Smooth muscle cell (in vitro differentiated cells): ENCODE measurements at regions not wholly inside any gene's neighbourhood (a gene's known extent, or its start where the extent isn't known, plus 50 kb on each side); places are given as distances from the start of the nearest gene placed in this dataset.

Experiments
- DNase-seq: peaks from one replicate; lab custom pipeline; 2025; ENCODE audit not compliant: unreplicated experiment; lab: John Stamatoyannopoulos, UW
- H2AFZ ChIP-seq: fragments of 200-600 bp; sonication (generic); 2 replicates; pipeline ENCODE4 v1.6.0; 2016; ENCODE audit warnings: antibody characterized with exemption, low read depth, mild to moderate bottlenecking
- H3F3A ChIP-seq: fragments of 200-600 bp; sonication (generic); 2 replicates; pipeline ENCODE4 v1.6.0; 2017; ENCODE audit warnings: antibody characterized with exemption, low read depth
- H3K27ac ChIP-seq: fragments of 200-600 bp; sonication (generic); 2 replicates; pipeline ENCODE4 v1.5.1; 2016; ENCODE audit warnings: low read depth, mild to moderate bottlenecking
- H3K27me3 ChIP-seq: fragments of 200-600 bp; sonication (generic); 2 replicates; pipeline ENCODE4 v1.6.1; 2016; ENCODE audit warnings: low read depth, mild to moderate bottlenecking
- H3K36me3 ChIP-seq: fragments of 200-600 bp; sonication (generic); 2 replicates; pipeline ENCODE4 v1.5.1; 2016; ENCODE audit warnings: low read depth
- H3K4me1 ChIP-seq: fragments of 200-600 bp; sonication (generic); 2 replicates; pipeline ENCODE4 v1.5.1; 2016; ENCODE audit warnings: low read depth
- H3K4me2 ChIP-seq: fragments of 200-600 bp; sonication (generic); 2 replicates; pipeline ENCODE4 v1.6.0; 2016; ENCODE audit warnings: mild to moderate bottlenecking
- H3K4me3 ChIP-seq: fragments of 200-600 bp; sonication (generic); 2 replicates; pipeline ENCODE4 v1.5.1; 2016; ENCODE audit warnings: mild to moderate bottlenecking
- H3K79me2 ChIP-seq: fragments of 200-600 bp; sonication (generic); 2 replicates; pipeline ENCODE4 v1.6.0; 2016; ENCODE audit warnings: low read depth, mild to moderate bottlenecking
- H3K9ac ChIP-seq: fragments of 200-600 bp; sonication (generic); 2 replicates; pipeline ENCODE4 v1.6.0; 2016; ENCODE audit warnings: low read depth
- H3K9me3 ChIP-seq: fragments of 200-600 bp; sonication (generic); replicated peaks from 2 replicates; pipeline ENCODE4 v1.5.1; 2016; ENCODE audit warnings: low read depth
- H4K20me1 ChIP-seq: fragments of 200-600 bp; sonication (generic); 2 replicates; pipeline ENCODE4 v1.6.0; 2016; ENCODE audit warnings: low read depth
- WGBS: methylation state at CpG from one replicate; pipeline ENCODE4 v1.1.7; 2016; ENCODE audit warnings: low lambda C conversion rate; 5-methylcytosine and 5-hydroxymethylcytosine counted together
- TF ChIP-seq, protein P1 (sequence below): fragments of 200-600 bp; sonication (generic); IDR thresholded peaks from 2 replicates; pipeline ENCODE4 v1.5.1; 2017; ENCODE audit warnings: borderline replicate concordance, mild to moderate bottlenecking, antibody characterized with exemption; ENCODE audit not compliant: insufficient read depth, poor library complexity, severe bottlenecking

- Histone ChIP-seq H3K9ac (no peak overlapping the region), H3K4me1 (peaks cover 4% of the 10 kb centered on the region), H3F3A (no peaks in the 10 kb centered on the region), H3K36me3 (no peaks in the 10 kb centered on the region), H3K79me2 (no peaks in the 10 kb centered on the region), H3K4me2 (no peak overlapping the region), H3K4me3 (no peak overlapping the region), H2AFZ (no peak overlapping the region), H4K20me1 (no peaks in the 10 kb centered on the region), H3K9me3 (no peaks in the 10 kb centered on the region), H3K27me3 (peaks cover 11% of the 10 kb centered on the region), H3K27ac (no peak overlapping the region)
- TF ChIP-seq, protein P1, sequence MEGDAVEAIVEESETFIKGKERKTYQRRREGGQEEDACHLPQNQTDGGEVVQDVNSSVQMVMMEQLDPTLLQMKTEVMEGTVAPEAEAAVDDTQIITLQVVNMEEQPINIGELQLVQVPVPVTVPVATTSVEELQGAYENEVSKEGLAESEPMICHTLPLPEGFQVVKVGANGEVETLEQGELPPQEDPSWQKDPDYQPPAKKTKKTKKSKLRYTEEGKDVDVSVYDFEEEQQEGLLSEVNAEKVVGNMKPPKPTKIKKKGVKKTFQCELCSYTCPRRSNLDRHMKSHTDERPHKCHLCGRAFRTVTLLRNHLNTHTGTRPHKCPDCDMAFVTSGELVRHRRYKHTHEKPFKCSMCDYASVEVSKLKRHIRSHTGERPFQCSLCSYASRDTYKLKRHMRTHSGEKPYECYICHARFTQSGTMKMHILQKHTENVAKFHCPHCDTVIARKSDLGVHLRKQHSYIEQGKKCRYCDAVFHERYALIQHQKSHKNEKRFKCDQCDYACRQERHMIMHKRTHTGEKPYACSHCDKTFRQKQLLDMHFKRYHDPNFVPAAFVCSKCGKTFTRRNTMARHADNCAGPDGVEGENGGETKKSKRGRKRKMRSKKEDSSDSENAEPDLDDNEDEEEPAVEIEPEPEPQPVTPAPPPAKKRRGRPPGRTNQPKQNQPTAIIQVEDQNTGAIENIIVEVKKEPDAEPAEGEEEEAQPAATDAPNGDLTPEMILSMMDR, result no peak
- no peak for DNase-seq
- 75% methylated on average over 4 of the region's 4 CpGs for WGBS
Measured at GRCh38 chr15:79195239-79195638, 87.3 kb upstream of the ANKRD34C start.

DNA sequence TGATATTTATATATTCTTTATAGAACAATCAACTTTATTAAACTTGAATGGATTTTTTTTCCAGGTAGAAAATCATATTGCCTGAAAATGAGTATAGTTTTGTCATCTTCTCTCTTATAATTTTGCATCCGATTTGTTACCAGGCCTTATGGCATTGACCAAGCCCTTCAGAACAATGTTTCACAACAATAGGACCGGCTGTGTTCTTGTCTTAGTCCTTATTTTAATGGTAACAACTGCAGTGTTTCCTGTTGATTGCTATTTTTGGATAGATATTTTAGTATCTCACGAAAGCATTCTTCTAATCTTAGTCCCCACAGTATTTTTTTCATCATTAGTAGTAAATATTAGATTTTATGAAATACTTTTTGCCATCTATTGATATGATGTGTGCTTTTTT, 88.1 kb upstream of the ANKRD34C start:
- Histone ChIP-seq H3K4me3 (no peak overlapping the region), H3K79me2 (no peaks in the 10 kb centered on the region), H3K4me2 (no peak overlapping the region), H3K27ac (no peak overlapping the region), H3K9me3 (no peaks in the 10 kb centered on the region), H4K20me1 (no peaks in the 10 kb centered on the region), H3K4me1 (peaks cover 4% of the 10 kb centered on the region), H3K36me3 (no peaks in the 10 kb centered on the region), H3K9ac (no peak overlapping the region), H3F3A (no peaks in the 10 kb centered on the region), H3K27me3 (peaks cover 11% of the 10 kb centered on the region), H2AFZ (no peak overlapping the region)
- TF ChIP-seq, protein P1, result no peak
- WGBS, result 86% methylated on average over 3 of the region's 3 CpGs
- no peak for DNase-seq

GRCh38 chr15:79193549-79193948, 89.0 kb upstream of the ANKRD34C start:
- peaks cover 7% of the 10 kb centered on the region for H3K27me3 ChIP-seq
- no peaks in the 10 kb centered on the region for H3F3A ChIP-seq
- no peaks in the 10 kb centered on the region for H3K36me3 ChIP-seq
- no peak overlapping the region for H3K9ac ChIP-seq
- DNase-seq, result no peak
- H3K27ac ChIP-seq, result no peak overlapping the region
- no peak overlapping the region for H3K4me2 ChIP-seq
- H3K4me1 ChIP-seq, result peaks cover 4% of the 10 kb centered on the region
- TF ChIP-seq, protein P1, result no peak
- H3K79me2 ChIP-seq, result no peaks in the 10 kb centered on the region
- no peaks in the 10 kb centered on the region for H3K9me3 ChIP-seq
- WGBS, result 92% methylated on average over 2 of the region's 2 CpGs
- no peak overlapping the region for H2AFZ ChIP-seq
- no peak overlapping the region for H3K4me3 ChIP-seq
- no peaks in the 10 kb centered on the region for H4K20me1 ChIP-seq

GRCh38 chr15:79193103-79193502, 89.4 kb upstream of the ANKRD34C start:
- no peak overlapping the region for H3K4me2 ChIP-seq
- 83% methylated on average over 6 of the region's 6 CpGs for WGBS
- H3K9ac ChIP-seq, result no peak overlapping the region

More at GRCh38 chr15:79193103-79193502, 89.4 kb upstream of the ANKRD34C start:
- Histone ChIP-seq H3K36me3 (no peaks in the 10 kb centered on the region), H2AFZ (no peak overlapping the region), H3K27ac (no peak overlapping the region), H3K4me3 (no peak overlapping the region), H3F3A (no peaks in the 10 kb centered on the region), H3K27me3 (peaks cover 2% of the 10 kb centered on the region), H3K79me2 (no peaks in the 10 kb centered on the region), H4K20me1 (no peaks in the 10 kb centered on the region), H3K4me1 (peaks cover 4% of the 10 kb centered on the region), H3K9me3 (no peaks in the 10 kb centered on the region)
- no peak for DNase-seq
- TF ChIP-seq, protein P1, result no peak
